RKO (cell line): ENCODE measurements at regions not wholly inside any gene's neighbourhood (a gene's known extent, or its start where the extent isn't known, plus 50 kb on each side); places are given as distances from the start of the nearest gene placed in this dataset.

ENCODE experiments used
- DNase-seq: peaks from one replicate; pipeline ENCODE4 v3.0.0-alpha.2; 2016; ENCODE audit warnings: low spot score

DNA sequence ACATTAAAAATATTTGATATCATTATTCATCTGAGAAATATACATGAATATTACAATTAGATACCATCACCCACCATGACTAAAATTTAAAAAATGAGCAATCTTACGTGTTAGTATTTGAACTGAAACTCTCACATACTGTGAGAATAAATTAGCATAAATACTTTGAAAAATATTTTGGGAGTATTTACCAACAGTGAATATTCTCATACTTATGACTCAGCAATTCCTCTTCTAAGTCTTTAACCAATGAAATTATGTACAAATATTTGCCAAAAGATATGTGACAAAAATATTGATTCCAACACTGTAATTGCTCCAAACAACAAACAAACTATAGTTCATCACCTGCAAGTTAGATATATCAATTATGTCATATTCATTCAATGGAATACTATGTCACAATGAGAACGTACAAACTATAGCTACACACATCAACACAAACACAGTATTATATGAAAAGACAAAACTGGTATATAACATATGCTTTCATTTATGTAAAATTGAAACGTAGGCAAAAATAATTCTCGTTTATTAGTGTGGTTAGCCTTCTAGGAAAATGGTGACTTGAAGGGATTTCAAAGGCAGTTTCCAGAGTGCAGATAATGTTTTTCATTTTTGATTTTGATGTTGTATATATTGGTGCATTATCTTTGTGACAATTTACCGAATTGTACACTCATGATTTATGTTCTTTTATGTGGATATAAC, 742.2 kb downstream of the SLC16A7 start:
- DNase-seq, result no peak

- no peak for DNase-seq
Observed at GRCh38 chr12:60345442-60345841, 749.6 kb downstream of the SLC16A7 start.

DNA sequence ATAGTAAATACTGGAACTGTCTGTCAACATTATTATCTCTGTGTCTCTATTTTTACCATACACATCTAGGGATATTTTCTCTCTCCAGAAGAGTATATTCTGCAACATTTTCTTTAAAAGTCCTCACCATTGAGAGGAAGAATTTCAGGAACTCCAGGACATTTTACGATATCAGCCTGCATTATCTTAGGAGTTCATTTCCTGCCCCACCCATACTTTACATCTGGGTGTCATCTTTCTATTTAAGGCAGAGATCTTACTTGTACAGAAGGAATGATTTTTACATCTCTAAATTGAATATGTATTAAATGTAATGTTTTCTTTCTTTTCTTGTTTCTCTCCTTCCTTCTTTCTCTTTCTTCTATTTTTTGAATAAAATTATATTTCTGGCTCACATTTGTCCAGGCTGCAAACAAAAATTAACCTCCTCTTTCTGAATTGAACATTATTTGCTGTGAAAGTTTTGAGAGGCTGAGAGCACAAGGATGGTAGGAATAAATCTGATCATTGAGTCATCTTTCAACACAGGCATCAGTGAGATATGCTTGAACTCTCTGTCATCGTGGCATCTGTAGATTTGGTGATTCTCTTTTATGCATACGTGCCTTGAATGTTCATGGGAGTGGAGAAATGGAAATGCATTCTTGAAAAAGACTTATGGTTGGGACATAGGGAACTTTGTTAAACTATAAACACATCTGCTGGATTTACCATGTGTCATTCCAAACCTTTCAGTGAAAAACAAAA, 753.6 kb downstream of the SLC16A7 start:
- DNase-seq, result no peak

- no peak for DNase-seq
Observed at GRCh38 chr12:60387356-60387755, 791.5 kb downstream of the SLC16A7 start.

- no peak for DNase-seq
Observed at GRCh38 chr12:60391051-60391450, 795.2 kb downstream of the SLC16A7 start.

DNA sequence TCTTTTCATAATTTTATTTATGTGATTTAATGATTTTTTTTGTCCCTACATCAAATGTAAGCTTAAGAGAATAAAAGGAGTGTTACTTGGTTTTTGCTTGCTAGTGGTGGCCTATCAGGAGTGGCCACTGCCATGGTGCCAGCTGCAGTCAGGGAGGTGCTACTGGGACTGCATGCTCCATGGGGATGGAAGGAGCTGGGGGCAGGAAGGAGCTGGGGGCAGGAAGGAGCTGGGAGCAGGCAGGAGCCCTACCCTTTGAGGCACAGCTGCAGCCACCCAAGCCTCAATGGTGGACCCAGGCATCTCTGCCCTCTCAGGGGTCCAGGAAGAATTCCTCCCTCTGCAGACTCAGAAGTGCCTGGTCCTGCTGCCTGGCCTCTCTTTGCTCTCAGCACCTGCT, 796.0 kb downstream of the SLC16A7 start:
- DNase-seq, result no peak

DNA sequence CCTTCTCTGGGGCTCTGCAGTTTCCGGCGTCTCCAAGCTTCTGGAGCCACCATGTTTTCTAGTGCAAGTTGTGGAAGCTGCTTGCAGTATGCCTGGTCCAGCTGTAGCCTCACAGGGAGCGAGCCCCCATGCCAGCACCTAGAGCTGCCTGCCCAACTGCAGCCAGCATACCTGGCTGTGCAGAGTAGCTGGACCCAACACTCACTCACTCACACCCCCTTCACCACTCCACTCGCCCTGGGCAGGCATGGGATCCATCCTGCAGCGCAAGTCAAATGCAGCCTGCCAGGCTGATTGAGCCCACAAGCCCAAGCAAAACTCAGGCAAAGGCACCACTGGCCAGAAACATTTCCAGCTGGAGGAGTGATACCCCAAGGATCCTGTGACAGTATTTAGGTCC, 797.3 kb downstream of the SLC16A7 start:
- no peak for DNase-seq

- DNase-seq, result peak; percentile 87
Observed at GRCh38 chr12:60394665-60395064, 798.8 kb downstream of the SLC16A7 start.

DNA sequence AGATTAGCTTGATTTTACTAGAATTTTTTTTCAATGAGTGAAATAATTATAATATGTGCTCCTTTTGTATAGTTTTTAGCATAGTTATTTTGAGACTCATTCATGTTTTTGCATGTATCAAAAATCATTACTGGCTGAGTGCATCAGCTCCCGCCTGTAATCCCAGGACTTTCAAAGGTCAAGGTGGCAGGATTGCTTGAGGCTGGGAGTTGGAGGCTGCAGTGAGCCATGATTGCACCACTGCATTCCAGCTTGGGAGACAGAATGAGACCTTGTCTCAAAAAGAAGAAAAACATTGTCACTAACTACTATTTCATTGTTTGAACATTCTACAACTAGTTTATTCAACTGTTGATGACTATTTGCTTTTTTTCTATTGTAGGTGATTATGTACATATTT, 802.7 kb downstream of the SLC16A7 start:
- no peak for DNase-seq

GRCh38 chr12:60399064-60399463, 803.2 kb downstream of the SLC16A7 start:
- DNase-seq, result no peak

DNA sequence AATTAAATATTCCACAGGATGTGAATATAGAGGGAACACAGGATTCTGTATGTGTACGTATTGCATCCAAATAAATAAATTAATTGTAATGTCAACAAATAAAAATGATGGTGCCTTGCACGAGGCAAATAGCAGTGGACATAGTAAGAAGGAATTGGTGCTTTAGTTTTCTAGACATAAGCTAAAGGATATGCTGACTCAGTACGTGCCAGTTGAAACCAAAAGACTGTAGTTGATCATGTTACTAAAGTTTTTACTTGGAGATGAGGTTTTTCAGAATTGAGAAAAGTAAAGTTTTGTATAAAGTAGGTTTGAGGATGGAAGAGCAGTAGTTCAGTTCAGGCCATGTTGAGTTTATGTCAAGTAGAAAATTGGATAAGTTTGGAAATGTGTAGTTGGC, 807.2 kb downstream of the SLC16A7 start:
- no peak for DNase-seq

GRCh38 chr12:60415351-60415750, 819.5 kb downstream of the SLC16A7 start:
- no peak for DNase-seq

DNA sequence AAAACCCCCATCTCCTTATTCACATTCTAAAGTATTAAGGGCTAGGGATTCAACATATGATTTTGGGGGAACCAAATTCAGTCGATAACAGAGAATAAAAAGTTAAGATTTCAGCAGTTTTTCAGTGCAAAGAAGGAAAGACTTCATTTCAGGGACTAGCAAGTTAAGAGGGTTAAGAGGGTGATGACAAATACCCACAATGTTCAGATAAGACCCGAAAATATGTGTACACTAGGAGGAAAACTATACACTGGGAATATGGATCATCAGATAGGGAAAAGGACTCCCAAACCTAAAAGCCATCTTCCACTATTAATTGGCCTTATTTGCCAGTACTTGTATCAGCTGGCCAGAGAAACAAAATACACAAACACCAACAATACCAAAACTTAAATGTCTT, 824.2 kb downstream of the SLC16A7 start:
- no peak for DNase-seq

DNA sequence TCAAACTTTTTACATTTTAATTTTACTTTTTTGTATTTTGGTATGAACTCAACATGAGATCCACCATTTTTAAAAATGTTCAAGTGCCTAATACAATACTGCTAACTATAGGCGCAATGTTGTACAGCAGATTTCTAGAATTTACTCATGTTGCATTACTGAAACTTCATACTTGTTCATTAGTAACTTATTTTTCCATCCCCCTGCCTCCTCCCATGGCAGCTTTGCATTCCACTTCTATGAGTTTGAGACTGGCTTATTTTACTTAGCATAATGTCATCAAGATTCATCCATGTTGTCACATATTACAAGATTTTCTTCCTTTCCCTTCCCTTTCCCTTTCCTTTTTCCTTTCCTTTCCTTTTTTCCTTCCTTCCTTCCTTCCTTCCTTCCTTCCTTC, 825.9 kb downstream of the SLC16A7 start:
- no peak for DNase-seq

DNA sequence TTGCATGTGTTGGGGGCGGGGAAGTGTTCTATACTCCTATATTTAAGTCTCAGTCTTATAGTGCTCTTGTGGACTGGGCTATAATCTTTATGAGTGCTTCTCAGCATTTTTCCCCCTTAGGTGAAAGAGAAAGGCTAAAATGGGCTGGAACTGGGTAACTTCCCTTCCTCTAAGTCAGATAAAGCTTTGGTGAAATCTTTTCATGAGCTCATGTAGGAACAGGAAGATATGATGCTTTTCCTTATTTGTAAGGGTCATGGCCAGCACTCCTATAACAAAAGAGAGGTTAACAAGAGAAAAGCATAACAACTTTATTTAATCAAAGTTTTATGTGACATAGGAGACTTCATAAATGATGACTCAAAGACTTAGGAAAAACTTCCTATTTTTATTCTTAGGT, 841.5 kb downstream of the SLC16A7 start:
- no peak for DNase-seq

GRCh38 chr12:60441577-60441976, 845.7 kb downstream of the SLC16A7 start:
- DNase-seq, result no peak

- no peak for DNase-seq
Observed at GRCh38 chr12:60451457-60451856, 855.6 kb downstream of the SLC16A7 start.

DNA sequence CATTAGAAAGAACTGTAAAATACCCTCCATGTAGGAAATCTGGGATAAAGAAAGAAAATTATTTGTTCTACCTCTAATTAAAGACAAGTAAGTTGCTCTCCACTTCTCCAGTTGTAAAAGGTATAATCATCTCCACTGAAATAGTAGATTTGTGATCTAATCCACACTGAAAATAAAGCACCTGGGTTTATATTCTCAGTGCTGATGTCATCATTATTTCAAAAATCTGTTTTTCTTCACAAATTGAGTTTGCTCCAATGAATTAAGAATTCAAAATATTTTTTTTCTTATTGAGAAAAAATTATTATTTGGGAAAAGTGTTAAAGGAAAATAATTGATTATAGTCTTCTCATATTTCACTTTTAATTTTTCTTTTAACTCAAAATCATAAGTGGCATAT, 869.2 kb downstream of the SLC16A7 start:
- no peak for DNase-seq

DNA sequence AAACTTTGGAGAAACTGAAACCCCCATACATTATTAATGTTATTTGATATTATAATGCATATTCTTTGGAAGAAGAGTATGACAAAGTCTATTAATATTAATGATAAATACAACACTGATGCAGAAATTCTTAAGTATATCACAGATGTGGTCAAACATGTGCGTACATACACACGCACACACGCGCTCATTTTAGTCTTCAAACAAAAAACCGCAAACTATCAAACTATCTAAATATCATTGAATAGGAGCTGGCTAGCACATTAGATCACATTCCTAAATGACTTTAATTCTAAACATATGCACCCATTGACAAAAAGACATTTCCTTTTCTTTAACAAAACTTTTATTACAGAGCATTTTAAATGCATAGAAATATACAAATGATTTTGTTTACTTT, 872.7 kb downstream of the SLC16A7 start:
- no peak for DNase-seq

DNA sequence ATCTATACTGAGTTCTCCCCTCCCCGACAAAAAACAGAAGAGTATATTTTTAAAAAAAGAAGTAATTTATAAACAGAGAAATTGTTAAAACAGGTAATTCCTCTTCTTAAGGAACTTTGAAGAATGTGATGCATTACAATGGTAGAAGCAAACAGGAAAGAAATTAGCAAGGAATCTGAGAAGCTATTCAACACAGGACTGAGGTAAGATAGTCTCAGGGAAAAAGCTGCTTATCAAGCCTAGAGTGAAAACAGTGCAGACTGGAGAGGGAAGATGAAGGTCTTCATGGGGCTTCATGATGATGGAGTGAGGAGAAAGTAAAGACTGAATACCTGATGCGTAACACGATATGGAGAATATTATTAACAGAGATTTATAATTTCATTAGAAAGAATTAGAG, 880.0 kb downstream of the SLC16A7 start:
- no peak for DNase-seq

- no peak for DNase-seq
Observed at GRCh38 chr12:60487284-60487683, 891.5 kb downstream of the SLC16A7 start.

- peak; percentile 4 for DNase-seq
Observed at GRCh38 chr12:60489071-60489470, 893.2 kb downstream of the SLC16A7 start.

DNA sequence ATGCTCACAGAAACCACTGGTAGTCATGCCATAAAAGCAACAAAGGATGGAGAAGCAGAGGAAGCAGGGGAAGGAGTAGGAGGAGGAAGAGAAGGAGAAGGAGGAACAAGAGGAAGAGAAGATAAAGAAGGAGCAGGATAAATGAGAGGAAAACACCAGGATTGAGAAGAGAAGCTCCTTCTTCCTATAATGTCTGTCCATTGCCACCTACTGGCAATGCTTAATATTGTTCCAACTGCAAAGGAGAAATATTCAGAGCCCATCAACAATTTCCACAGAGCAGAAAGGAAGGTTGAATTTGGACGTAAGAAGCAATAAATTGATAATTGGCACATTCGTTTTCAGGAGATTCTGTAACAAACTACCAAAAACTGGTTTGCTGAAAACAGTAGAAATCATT, 898.4 kb downstream of the SLC16A7 start:
- DNase-seq, result peak; percentile 42

- DNase-seq, result no peak
Observed at GRCh38 chr12:60498656-60499055, 902.8 kb downstream of the SLC16A7 start.
